ENCODE measurements at regions not wholly inside any gene's neighbourhood (a gene's known extent, or its start where the extent isn't known, plus 50 kb on each side); places are given as distances from the start of the nearest gene placed in this dataset.

GRCh38 chr3:81393251-81393650, 368.2 kb downstream of the GBE1 start:
- TF ChIP-seq CTCF (IDR thresholded peaks at IDR 0.05) (no peak), POLR2A (IDR thresholded peaks at IDR 0.05) (no peak), POLR2AphosphoS5 (IDR thresholded peaks at IDR 0.05) (no peak)
- no peaks in the 10 kb centered on the region for H3K4me1 ChIP-seq (replicated peaks)
- WGBS = 31% methylated on average over 1 of the region's 1 CpG
- H3K4me3 ChIP-seq = no peak overlapping the region
- peaks cover 3% of the 10 kb centered on the region for H3K27me3 ChIP-seq (replicated peaks; ENCODE audit: insufficient read depth)
- no peak for DNase-seq (ENCODE audit: low spot score)
- H3K36me3 ChIP-seq = no peaks in the 10 kb centered on the region
- no peaks in the 10 kb centered on the region for H3K9me3 ChIP-seq
- H3K27ac ChIP-seq = no peak overlapping the region
- intact Hi-C loops (cut with DNase I) = no loop called here

- H3K4me1 ChIP-seq (replicated peaks) = no peaks in the 10 kb centered on the region
- H3K27ac ChIP-seq = no peak overlapping the region
- TF ChIP-seq CTCF (IDR thresholded peaks at IDR 0.05) (no peak), POLR2AphosphoS5 (IDR thresholded peaks at IDR 0.05) (no peak), POLR2A (IDR thresholded peaks at IDR 0.05) (no peak)
- H3K36me3 ChIP-seq = no peaks in the 10 kb centered on the region
- peaks cover 3% of the 10 kb centered on the region for H3K27me3 ChIP-seq (replicated peaks; ENCODE audit: insufficient read depth)
- intact Hi-C loops (cut with DNase I) = no loop called here
- no peaks in the 10 kb centered on the region for H3K9me3 ChIP-seq
- no peak overlapping the region for H3K4me3 ChIP-seq
- no peak for DNase-seq (ENCODE audit: low spot score)
Measured at GRCh38 chr3:81390796-81391195, 370.6 kb downstream of the GBE1 start.

GRCh38 chr3:81388191-81388590, 373.3 kb downstream of the GBE1 start:
- H3K27ac ChIP-seq = no peak overlapping the region
- H3K4me1 ChIP-seq (replicated peaks) = no peaks in the 10 kb centered on the region
- no peaks in the 10 kb centered on the region for H3K9me3 ChIP-seq
- intact Hi-C loops (cut with DNase I) = no loop called here
- no peaks in the 10 kb centered on the region for H3K36me3 ChIP-seq
- no peak for DNase-seq (ENCODE audit: low spot score)
- WGBS = 89% methylated on average over 4 of the region's 4 CpGs
- no peak overlapping the region for H3K4me3 ChIP-seq
- H3K27me3 ChIP-seq (replicated peaks; ENCODE audit: insufficient read depth) = no peaks in the 10 kb centered on the region
- no peak for TF ChIP-seq POLR2AphosphoS5 (IDR thresholded peaks at IDR 0.05)
- no peak for TF ChIP-seq POLR2A (IDR thresholded peaks at IDR 0.05)
- TF ChIP-seq CTCF (IDR thresholded peaks at IDR 0.05) = no peak

- no peaks in the 10 kb centered on the region for H3K4me1 ChIP-seq (replicated peaks)
- no peak for DNase-seq (ENCODE audit: low spot score)
- TF ChIP-seq POLR2AphosphoS5 (IDR thresholded peaks at IDR 0.05) (no peak), POLR2A (IDR thresholded peaks at IDR 0.05) (no peak), CTCF (IDR thresholded peaks at IDR 0.05) (no peak)
- no peak overlapping the region for H3K4me3 ChIP-seq
- H3K27me3 ChIP-seq (replicated peaks; ENCODE audit: insufficient read depth) = no peaks in the 10 kb centered on the region
- no peak overlapping the region for H3K27ac ChIP-seq
- intact Hi-C loops (cut with DNase I) = no loop called here
- 89% methylated on average over 1 of the region's 1 CpG for WGBS
- H3K36me3 ChIP-seq = no peaks in the 10 kb centered on the region
- no peaks in the 10 kb centered on the region for H3K9me3 ChIP-seq
Measured at GRCh38 chr3:81382470-81382869, 379.0 kb downstream of the GBE1 start.

- H3K4me3 ChIP-seq = no peak overlapping the region
- no peaks in the 10 kb centered on the region for H3K36me3 ChIP-seq
- DNase-seq (ENCODE audit: low spot score) = no peak
- TF ChIP-seq POLR2AphosphoS5 (IDR thresholded peaks at IDR 0.05) (no peak), CTCF (IDR thresholded peaks at IDR 0.05) (no peak), POLR2A (IDR thresholded peaks at IDR 0.05) (no peak)
- H3K27ac ChIP-seq = no peak overlapping the region
- intact Hi-C loops (cut with DNase I) = no loop called here
- H3K9me3 ChIP-seq = no peaks in the 10 kb centered on the region
- no peaks in the 10 kb centered on the region for H3K4me1 ChIP-seq (replicated peaks)
- WGBS = 85% methylated on average over 4 of the region's 4 CpGs
- no peaks in the 10 kb centered on the region for H3K27me3 ChIP-seq (replicated peaks; ENCODE audit: insufficient read depth)
Measured at GRCh38 chr3:81380234-81380633, 381.2 kb downstream of the GBE1 start.

Data from prostate gland (tissue), 2 donors.